ENCODE measurements at regions not wholly inside any gene's neighbourhood (a gene's known extent, or its start where the extent isn't known, plus 50 kb on each side); places are given as distances from the start of the nearest gene placed in this dataset.

DNA sequence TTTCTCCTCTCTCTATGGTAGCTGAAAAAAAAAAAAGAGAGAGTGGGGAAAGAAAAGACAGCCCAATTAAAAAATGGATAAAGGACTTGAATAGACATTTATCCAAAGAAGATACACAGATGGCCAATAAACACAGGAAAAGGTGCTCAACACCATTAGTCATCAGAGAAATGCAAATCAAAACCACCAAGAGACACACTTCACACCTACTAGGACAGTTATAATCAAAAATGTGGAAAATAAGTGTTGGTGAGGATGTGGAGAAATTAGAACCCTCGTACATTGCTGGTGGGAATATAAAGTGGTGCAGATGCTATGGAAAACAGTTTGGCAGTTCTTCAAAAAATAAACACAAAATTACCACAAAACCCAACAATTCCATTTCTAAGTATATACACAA is 172.4 kb upstream of the GRIN2B start:
- no peak for DNase-seq (ENCODE audit: low spot score)

DNA sequence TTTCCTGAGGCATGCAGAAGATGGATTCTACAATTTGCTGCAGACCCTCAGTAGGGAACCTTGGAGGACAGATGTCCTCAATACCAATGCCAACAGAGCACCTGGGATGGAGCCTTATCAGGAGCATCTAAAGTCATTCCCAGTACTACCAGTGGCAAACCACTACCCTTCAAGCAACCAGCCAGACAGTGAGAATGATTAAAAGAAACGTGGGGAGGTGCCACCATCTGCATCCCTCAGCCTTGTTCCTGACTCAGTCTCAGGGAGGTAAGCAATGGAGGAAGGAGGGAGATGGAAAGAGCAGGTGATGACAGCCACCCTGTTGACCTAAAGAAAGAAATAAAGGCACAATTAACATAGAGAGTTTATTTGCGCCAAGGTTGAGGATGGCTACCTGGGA is 175.2 kb upstream of the GRIN2B start:
- DNase-seq (ENCODE audit: low spot score), result no peak

DNA sequence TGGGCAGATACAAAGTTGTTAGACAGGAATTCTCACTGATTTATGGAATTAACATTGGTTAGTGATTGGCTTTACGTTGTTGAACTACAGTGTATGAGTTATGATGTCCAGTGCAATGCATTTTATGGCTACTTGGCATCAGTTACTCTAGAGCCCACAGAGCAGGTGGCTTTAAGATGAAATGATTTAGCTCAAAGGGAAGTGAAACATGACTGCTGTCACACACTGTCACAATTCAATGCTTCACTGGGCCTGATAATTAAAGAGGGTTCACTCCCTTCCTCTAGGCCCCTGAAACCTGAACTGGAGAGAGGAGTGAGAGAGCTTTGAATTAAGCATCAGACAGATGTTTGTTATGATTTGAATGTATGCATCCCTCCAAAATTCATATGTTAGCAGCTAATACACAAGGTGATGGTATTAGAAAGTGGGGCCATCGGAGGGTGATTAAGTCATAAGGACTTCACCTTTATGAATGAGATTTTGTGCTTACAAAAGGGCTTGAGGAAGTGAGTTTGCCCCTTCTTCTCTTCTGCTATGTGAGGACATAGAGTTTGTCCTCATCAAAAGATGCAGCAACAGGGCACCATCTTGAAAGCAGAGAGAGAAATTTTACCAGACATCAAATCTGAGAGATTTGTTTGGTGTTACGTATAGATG is 175.8 kb upstream of the GRIN2B start:
- DNase-seq (ENCODE audit: low spot score), result no peak

DNA sequence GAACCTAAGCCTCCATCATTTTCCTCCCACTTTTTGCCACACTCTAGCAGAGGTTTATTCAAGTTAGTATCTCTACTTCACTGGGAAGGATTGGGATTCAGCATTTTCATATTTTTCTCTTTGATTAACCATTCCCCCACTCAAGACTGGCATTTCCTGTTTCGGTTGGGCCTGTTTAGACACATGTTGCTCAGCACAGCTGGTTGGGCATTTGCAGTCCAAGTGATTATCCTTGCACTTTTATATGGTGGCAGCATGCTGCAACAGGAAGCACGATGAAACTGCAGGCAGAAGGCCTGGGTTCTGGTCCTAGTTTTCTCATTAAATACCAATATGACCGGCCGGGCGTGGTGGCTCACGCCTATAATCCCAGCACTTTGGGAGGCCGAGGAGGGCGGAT is 182.9 kb upstream of the GRIN2B start:
- DNase-seq (ENCODE audit: low spot score), result no peak

DNA sequence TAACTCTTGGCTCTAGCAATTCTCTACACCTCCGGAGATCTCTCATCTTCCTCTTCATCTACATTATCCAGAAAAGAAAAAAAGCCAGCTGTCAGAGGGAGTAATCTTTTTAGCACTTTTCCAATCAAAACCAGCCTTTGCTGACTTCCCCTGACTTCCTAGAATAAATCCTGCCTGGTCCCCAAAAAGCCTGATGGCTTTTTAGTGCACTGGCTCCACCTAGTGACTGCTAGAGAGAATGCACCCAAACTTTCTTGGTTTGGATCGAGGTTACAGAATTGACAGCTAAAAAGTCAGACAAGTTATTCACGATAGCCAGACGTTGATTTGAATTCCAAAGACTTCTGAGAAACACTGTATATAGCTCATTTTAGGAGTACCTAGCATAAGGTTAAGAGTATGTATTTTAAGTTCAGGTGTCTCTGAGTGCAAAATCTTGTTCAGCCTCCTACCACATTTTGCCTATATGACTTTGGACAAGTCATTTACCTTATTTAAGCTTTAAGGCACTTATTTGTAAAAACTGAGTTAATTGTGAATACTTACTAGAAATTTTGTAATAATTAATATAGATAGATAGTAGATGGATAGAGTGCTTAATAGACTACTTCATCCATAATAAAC is 185.7 kb upstream of the GRIN2B start:
- peak; percentile 58 for DNase-seq (ENCODE audit: low spot score)

DNA sequence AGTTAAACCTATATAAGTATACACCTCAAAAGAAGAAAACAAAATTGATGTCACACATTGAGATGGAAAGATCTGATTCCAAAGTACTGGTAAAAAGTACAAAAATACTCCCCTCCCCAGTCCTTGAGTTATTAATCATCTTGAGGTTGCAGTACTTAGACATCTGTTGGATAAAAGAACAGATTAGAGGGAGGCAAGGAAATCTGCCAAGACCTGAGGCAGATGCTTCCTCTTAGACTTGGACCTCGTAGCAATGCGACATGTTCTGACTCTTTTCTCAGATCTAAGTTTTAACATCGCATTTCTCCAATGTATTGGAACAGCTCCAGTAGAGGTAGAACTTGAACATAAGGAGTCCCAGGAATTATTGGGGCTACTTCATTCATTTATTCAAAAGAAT is 187.9 kb upstream of the GRIN2B start:
- DNase-seq (ENCODE audit: low spot score), result no peak

DNA sequence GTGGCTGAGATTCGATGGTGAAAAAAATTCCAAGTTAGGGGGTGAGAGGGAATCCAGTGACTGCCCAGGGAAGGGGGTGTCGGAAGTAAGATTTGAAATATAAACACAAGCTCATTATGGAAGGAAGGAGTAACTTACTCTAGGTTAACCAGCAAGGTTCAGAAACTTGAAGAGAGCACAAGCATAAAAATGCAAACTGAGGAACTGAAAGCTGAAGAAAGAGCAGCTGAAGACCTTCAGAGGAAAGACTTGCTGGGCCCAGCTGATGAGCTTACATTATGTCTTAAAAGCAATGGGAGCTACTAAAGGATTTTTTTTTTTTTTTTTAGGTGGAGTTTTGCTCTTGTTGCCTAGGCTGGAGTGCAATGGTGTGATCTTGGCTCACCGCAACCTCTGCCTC is 189.7 kb upstream of the GRIN2B start:
- DNase-seq (ENCODE audit: low spot score), result no peak

DNA sequence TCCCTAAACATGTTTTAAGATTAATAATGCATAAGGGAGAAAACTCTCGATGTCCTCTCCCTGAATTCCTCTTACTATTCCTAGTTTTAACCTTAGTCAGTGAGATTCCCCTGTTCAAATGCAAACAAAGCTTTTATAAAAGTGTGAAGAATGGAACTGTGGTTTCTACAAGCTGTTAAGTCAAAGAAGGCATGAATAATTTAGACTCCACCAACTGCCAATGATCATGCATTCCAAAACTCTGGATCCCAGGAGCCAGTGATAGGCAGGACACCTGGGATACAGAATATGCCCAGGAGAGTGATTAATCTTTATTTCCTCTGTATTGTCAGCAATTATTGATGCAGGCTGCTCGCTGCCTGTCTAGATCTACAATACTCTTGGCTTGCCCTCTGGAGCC is 190.3 kb upstream of the ATF7IP start:
- DNase-seq (ENCODE audit: low spot score), result no peak

DNA sequence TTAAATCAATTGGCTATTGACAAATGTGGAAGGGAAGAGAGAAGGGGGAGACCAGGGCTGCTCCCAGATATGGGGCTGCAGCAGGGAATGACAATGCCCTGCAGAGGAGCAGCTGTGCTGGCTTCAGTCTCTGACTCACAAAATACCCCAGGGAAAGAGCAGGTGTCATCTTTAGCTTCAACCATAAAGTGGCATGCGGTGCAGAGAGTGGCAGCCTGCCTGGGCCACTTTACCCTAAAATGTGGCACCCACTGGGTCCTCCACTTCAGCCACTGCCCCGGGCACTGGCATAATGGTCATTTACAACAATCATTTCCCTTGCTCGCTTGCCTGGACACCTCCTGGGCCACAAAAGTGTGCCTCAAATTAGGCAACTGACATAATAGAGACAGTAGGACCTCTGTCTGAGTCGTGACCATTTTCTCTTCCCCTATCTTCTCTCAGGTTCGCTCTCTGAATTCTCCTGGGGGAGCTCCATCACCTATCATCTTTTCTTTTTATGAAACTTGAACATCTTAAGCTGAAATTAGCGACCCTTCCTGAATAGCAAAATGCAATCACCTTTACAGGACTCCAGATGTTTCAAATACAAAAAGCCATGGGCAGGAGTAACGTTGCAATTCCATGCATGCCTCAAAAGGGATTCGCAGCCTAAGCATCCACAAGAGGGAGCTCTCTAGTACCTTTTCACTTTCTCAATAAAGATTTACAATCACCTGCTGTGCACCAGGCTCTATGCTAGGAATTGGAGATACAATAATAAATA is 179.9 kb upstream of the ATF7IP start:
- peak; percentile 74 for DNase-seq (ENCODE audit: low spot score)

DNA sequence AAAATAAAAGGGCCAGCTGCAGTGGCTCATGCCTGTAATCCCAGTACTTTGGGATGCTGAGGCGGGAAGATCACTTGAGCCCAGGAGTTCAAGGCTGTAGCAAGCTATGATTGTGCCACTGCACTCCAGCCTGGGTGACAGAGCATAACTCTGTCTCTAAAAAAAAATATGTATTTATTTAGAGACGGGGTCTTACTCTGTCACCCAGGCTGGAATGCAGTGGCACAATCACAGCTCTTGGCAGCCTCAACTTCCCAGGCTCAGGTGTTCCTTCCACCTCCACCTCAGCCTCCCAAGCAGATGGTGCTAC is 179.3 kb upstream of the ATF7IP start:
- DNase-seq (ENCODE audit: low spot score), result no peak

DNA sequence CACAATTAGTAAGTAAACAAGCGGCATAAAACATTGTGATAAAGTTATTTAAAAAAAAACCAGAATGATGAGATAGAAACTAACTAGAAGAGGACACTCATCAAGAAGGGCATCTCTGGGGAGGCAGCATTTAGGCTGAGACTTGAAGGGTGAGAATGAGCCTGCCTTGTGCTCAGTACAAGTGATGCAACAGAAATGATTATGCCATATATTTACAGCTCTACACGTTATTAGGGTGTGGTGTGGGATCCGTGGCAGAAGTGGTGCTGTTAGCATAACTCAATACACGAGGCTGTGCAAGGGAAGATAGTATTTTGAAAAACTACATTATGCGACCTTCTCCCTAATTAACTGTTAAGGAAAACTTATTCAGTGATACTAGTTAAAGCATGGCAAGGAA is 178.5 kb upstream of the ATF7IP start:
- DNase-seq (ENCODE audit: low spot score), result no peak

DNA sequence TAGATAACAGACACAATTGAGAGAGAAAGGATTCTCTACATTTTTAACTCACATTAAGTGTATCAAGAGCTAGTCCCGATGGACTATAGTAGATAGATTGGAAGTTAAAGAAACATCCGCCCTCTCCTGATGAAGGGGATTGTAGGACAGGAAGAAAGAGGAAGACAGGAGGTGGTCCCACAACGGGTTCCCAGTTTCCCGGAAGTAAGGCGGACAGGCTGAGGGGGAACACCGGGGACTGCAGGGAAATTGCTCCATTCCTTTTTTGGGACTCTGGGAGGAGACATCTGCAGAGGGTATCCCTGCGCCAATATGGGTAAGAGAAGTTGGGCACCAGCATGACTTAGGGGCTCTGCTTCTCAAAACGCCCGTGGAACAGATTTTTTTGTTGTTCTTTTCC is 177.5 kb upstream of the ATF7IP start:
- DNase-seq (ENCODE audit: low spot score), result no peak

DNA sequence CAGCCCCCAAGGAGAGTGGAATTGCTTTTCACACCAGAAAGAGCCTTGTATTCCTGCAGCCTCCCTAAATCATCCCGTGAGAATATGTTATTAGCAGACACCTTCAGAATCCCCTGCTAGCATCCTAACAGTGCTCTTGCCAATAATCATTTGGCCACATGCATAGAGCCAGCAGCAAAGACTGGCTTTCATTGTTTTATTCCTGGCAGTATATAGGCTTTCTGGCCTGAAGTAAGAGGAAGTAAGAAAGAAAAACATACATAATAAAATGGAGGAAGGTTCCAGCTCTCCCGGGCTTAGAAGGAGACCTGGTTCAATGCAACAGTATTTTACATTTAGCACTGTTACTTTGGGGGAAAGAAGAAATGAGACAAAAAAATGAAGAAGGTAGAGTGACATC is 176.7 kb upstream of the ATF7IP start:
- DNase-seq (ENCODE audit: low spot score), result no peak

DNA sequence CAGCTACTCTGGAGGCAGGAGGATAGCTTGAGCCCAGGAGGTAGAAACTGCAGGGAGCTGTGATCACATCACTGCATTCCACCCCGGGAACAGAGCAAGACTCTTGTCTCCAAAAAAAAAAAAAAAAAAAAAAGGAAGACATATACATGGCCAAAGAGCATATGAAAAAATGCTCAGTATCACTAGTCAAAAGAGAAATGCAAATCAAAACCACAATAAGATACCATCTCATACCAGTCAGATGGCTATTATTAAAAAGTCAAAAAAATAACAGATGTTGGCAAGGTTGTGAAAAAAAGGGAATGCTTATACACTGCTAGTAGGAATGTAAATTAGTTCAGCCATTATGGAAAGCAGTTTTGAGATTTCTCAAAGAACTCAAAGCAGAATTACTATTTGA is 174.8 kb upstream of the ATF7IP start:
- no peak for DNase-seq (ENCODE audit: low spot score)

DNA sequence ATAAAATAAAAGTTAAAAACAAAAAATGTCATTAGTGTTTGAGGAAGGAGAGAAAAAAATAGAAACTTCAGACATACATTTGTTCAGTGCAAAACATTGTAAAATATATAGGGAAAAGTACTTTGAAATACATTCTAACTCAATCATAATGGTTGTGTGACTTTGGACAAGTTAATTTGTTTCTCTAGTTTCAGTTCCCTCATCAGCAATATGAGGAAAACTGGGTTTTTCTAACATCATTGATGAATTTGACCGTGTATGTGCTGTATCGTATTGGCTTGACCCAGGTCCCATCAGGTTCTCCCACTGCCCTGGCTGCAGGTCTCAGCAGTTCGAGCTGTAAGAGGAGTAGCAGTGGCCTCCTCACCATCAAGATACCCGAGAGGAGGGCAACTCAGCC is 173.9 kb upstream of the ATF7IP start:
- DNase-seq (ENCODE audit: low spot score), result no peak

DNA sequence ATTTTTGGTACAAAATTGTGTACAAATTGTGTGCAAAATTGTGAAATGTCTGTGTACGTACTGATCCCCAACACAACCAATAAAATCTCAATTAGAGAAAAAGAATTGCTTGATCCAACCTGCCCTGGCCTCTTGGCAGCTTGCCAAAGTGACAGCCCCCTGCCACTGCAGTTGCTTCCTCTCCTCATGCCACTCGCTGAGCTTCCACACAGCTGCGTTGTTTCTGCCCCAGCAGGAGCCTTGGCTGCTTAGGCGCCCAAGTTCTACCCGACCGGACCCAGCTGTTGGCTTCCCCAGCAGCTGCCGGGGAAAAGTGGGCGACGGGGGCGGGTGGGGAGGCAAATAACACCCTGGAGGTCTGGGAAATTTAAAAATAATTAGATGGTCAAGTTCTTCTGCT is 171.8 kb upstream of the ATF7IP start:
- DNase-seq (ENCODE audit: low spot score), result no peak

DNA sequence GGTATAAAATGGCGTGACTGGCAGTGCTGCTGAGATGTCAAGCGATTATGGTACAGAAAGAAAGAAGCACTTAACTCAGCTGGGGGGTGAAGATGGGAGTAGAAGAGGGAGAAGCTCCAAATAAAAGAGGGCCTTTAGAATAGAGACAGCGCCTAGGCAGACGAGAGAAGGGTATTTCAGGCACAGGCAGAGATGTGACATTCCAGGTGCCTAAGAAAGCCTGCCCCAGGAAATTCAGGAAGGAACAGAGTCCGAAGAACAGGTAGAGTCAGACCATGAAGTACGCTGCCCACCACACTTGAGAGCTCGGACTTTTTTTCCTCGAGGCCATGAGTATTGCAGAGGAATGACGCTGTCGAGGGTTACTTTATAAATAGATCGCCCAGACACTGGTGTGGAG is 170.9 kb upstream of the ATF7IP start:
- DNase-seq (ENCODE audit: low spot score), result no peak

DNA sequence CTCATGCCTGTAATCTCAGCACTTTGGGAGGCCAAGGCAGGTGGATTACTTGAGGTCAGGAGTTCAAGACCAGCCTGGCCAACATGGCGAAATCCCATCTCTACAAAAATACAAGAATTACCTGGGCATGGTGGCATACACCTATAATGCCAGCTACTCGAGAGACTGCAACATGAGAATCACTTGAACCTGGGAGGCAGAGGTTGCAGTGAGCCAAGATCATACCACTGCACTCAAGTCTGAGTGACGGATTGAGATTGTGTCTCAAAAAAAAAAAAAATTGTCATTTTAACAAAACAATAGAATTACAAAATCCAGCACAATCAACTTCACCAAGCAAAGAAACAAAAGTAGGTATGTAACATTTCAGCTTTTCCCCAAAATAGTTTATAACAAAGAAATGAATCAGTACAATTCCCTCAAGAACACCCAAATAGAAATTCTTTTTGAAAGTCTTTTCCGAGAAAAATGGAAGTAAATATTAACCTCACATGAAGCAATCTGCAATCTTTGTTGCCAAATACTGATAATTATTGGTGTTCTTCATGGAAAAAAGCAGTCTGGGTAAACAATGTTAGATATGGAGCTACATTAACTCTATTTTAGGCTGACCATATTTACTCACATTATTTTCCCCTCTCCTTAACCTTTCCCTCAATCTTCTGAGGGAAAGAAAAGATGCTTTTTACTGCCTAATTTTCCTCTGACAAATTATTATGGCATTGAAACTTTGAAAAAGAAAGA is 165.9 kb upstream of the ATF7IP start:
- DNase-seq (ENCODE audit: low spot score), result no peak

DNA sequence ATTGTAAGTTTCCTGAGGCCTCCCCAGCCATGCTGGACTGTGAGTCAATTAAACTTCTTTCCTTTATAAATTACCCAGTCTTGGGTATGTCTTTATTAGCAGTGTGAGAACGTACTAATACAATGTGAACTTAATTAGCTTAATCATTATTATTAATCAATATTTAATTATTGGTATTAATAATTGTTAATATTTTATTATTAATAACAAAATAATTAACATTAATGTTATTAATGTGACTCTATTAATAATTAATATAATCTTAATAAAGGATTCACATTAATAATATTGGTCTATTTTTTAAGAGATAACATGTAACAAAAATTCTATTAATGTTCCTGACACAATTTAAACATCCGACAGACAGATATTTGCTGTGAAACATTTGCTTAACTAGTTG is 164.9 kb upstream of the ATF7IP start:
- DNase-seq (ENCODE audit: low spot score), result no peak

DNA sequence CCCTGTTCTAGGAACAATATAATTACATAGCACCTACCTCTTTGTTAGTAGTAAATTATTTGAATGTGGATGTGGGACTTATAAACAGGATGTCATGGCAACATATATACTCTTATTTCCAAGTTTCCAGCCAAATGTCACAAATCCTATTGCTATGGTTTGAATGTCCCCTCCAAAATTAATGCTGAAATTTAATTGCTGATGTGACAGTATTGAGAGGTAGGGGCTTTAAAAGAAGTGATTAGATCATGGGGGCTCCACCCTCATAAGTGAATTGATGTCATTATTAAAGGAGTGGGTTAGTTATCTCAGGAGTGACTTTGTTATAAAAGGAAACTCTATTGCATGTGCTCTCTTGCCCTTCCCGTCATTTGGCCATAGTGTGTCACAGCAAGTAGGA is 164.2 kb upstream of the ATF7IP start:
- no peak for DNase-seq (ENCODE audit: low spot score)

DNA sequence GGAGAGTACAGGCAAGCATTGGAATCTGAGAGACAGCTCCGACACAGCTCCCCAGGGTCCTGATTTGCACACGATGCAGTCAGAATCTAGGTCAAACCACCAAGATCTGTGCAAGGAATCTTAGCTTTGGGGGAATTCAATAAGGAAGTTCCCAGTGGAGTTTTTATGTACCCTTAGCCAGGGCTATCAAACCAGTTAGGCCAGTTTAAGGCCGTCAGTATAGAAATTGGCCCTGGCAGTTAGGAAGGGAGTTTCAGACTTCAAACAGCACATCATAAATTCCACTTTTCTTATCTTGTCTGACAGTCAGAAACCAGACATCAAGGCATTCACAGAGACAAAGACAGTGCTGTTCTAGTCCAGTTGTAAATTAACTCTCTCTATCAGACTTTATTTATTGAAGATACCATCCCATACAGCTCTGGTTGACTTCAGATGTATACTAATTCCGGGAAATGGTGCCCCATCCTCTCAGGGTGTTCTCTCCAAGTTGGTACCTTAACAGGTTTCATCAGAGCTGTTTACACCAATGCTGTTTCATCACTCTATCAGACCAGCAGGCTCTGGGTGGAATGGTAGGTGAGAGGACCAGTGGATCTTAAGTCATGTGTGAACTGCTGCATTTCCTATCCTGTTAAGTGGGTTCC is 157.5 kb upstream of the ATF7IP start:
- DNase-seq (ENCODE audit: low spot score), result no peak

DNA sequence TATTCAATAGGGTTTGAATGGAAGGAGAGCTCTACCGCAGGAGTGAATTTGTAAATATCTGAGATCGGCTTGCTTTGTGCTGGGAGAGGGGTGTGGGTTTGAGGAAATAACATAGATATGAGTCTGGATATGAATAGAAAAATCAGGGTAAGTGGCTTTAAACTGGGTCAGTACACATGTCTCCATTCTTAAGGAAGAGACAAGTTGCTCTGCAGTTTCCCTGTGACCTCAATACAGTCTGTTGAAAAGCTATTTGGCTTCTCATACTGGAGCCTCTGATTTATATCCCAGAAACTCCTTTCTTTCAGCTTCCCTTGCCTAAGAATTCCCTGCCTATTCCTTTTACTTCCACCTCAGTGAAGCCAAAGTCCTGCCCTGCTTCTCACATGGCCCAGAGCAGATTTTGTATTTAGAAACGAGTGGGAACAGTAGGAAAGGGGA is 153.5 kb upstream of the ATF7IP start:
- no peak for DNase-seq (ENCODE audit: low spot score)

DNA sequence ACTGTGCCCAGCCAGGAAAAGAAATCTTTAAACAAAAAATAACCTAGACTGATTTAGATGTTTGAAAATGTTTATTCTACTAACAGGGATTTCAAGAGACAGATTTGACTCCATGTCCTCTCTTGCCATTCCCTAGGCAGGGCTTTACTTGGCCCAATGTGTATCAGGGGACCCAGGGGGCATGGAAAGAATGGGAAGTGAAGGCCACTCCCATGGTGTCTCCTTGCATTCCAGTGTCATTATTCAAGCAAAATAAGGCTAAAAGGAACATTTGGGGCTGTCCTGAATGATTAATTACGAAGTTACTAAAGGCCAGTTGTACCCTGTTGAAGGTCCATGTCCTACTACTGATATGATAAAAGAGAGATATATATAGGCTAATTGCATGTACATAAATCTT is 151.9 kb upstream of the ATF7IP start:
- no peak for DNase-seq (ENCODE audit: low spot score)

All from SW480 (cell line).